Nucleus accumbens (tissue), 56 donors: ENCODE measurements at regions not wholly inside any gene's neighbourhood (a gene's known extent, or its start where the extent isn't known, plus 50 kb on each side); places are given as distances from the start of the nearest gene placed in this dataset.
"Not testable (repeated sequence)": the region's sequence is repeated elsewhere in the genome, so short reads cannot be mapped to it uniquely, and the experiment has no call there.

Source experiments
- DNase-seq, 56 donors: peaks; one replicate each; lab custom pipeline; 2025; lab: John Stamatoyannopoulos, UW

GRCh38 chr1:192517716-192518355 lies 57.7 kb upstream of the RGS1 start:
- DNase-seq: not testable (repeated sequence)

DNA sequence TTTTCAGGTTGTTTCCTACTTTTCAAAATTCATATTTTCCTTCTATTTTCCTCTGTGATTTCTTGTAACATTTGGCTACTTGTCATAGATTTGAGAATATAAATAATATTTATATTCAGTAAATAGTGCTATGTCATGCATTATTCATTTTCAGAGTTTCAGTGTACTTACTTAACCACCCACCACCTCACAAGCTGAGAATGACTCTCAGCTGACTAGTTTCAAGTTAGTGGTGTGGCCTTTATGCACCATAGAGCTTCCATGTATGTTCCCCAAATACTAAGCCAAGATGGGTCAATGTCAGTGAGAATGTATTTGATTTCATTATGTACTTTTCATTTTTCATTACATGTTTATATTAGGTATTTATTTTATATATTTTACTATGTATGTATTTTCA lies 56.9 kb upstream of the RGS1 start:
- no peak for DNase-seq

DNA sequence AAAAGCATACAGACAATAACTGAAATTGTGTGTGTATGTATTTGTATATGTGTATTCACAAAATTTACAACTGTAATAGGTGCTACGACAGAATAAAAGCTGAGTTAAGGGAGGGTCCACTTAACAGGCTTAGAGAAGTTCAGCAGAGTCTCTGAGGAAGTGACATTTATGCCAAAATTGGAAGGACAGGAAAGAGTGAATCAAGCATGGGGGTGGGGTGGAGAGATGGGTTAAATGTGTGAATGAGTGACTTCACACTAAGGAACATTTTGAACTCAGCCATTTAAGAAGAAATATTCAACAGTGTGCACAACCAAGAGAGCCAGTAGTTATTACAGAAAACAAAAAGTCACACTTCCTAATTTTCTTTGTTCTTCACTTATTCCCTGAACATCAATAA lies 53.8 kb upstream of the RGS1 start:
- DNase-seq: no peak

DNA sequence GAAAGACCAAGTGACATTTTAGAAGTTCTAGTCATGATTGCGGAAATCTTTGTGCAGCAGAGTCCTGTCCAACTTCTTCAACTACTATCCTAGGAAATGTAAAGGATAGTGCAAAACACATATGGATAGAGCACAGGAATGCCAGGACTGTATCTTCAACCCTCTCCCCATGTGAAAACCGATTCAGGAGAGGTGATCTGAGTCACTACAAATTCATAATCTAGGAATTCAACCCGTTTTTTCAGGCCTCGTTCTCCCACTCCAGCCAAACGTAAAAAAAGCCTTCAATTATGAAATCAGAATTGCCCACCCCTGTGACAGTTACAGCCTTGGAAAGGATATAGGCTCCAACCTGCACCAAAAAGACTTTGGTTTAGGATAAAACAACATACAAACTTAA lies 52.9 kb upstream of the RGS1 start:
- no peak for DNase-seq

- DNase-seq: no peak
These were observed 51.4 kb upstream of the RGS1 start for GRCh38 chr1:192524223-192524622.
